GM19043 (cell line): ENCODE measurements at regions not wholly inside any gene's neighbourhood (a gene's known extent, or its start where the extent isn't known, plus 50 kb on each side); places are given as distances from the start of the nearest gene placed in this dataset.
"Not testable (repeated sequence)": the region's sequence is repeated elsewhere in the genome, so short reads cannot be mapped to it uniquely, and the experiment has no call there.

Experiments used
- ATAC-seq: cut with Tn5 transposase; IDR thresholded peaks from one replicate; pipeline ENCODE4 v1.9.1; 2021; ENCODE audit warnings: low read depth; ENCODE audit not compliant: unreplicated experiment

- no peak for ATAC-seq
These were observed 169.2 kb downstream of the LNPK start for GRCh38 chr2:175832866-175833265.

DNA sequence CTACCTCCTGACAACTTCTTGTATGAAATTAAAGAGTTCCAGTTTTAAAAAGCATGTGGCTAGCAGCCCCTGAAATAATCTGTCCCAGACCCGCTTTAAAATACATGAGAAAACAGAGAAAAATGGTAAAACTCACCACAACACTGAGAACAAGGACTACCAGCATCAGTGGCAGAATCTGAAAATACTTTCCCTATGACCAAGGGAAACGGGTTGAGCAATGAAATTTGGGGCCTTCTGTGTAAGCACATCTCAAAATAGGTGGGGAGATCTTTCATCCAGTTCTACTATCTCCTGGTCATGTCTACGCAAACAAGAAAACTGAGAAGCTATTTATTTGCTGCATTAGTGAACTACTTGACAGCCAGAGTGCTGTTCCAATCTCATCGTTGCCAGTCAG, 172.3 kb downstream of the LNPK start:
- ATAC-seq, result no peak

DNA sequence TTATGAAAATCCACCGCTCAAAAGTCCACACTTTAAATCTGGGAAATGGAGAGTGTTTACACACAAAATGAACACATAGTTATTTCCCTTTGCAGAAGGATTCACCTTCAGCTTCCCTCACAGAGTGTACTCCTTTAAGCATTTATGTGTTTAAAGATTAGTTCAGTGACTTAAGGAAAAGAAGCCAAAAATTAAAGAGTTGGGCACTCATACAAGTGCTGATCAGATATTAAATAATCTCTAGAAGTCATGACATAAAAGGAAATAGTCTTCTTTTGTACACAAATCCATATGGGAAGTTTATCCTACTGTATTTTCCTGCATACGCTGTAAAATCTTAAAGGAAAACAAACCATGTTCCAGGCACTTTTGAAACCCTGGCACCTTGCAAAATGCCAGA, 174.2 kb downstream of the LNPK start:
- no peak for ATAC-seq

- ATAC-seq, result no peak
These were observed 177.8 kb downstream of the LNPK start for GRCh38 chr2:175824243-175824642.

DNA sequence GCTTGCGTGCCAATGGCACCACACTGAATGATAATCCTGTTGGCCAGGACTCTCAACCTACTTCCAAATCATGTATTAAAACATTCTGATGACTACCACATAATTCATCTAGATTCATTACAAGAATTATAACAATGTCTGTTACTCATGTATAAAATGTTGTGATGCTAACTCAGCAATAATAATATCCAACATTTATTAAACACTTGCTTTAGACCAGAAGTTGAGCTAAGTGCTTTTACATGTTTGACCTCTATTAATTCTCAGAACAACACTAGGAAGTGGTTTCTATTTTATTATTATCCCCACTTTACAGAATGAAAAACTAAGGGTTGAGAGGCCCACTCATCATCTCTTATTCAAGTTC, 178.4 kb downstream of the LNPK start:
- no peak for ATAC-seq

DNA sequence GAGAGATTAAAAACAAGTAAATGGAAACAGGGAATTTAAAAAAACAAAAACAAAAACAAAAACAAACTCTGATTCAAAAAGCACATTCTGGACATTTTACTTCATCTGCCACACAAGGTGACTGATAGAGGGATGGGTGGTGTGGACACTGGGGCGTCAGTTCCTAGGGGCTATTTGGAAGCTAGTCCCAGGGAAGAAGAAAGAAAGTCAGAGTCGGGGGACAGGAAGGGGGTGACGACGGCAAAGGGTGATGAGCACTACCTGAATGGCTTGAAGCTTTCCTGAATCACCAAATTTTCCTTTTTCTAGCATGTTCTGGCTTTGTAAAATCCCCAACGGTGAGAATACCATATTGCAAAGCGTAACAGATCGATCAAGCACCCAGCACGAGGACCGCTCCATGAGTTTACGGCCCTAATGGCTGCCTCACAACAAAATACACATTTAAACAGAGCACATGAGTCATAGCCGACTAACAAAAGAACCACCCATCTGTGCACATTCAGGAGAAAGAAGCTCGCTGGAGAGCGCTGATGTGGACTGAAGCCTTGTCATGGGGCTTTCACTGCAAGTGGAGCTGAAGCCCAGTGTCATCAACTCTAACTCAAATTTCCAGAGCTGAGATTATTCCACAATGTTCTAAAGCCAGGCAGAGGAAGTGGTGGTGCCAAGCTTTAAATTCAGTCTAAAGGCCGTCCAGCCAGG, 178.9 kb downstream of the LNPK start:
- no peak for ATAC-seq

- ATAC-seq, result no peak
These were observed 184.8 kb downstream of the LNPK start for GRCh38 chr2:175817221-175817620.

DNA sequence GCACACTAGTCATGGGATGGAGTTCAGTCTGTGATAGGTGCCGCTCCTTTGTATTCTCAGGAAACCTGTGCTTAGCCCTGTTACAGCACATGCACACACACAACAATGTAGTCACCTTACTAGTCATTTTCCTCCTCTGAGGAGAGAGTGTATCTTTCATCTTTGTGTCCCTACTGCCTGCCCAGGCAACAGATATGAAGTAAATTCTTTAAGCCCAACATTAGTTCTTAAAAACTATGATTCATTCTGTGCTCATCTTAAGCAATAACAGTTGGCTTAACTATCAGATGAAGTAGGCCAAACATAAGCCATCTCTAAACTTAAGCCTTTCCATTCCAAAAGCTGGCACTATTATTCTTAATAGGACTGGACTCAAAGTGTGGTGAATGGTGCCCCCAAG, 186.5 kb downstream of the LNPK start:
- no peak for ATAC-seq

DNA sequence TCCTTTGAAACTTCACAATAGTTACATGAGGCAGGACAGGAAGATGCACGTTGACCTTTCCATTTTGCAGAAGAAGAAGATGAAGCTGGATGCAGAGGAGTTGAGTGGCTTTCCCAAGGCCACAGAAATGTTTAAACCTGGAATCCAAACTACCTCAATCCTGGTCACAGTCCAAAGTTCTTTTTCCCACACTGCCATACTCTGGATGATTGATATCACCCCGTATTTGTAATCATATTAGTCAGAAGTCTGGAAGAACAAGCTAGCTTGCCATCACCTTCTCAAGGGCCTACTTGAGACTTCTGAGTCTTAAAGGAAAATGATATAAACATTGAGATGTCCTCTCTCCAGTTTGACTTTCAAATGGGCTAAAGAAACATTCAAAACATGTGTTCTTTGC, 190.1 kb downstream of the LNPK start:
- no peak for ATAC-seq

DNA sequence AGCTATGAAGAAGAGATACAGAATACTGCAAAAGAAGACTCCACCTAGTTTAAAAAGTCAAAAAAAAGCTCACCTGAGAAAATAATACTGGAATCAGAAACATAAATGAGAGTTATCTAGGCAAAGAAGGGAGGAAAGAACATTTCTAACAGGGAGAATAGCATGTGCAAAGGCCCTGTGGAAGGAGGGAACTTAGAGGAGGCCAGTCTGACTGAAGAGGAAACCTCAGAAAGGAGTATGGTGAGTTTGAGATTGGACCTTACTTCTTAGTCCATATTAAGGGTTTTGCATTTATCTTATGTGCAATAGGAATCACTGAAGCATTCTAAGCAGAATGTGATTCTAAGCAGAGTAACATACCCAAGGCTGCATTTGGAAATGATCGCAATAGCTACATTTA, 193.2 kb downstream of the LNPK start:
- no peak for ATAC-seq

DNA sequence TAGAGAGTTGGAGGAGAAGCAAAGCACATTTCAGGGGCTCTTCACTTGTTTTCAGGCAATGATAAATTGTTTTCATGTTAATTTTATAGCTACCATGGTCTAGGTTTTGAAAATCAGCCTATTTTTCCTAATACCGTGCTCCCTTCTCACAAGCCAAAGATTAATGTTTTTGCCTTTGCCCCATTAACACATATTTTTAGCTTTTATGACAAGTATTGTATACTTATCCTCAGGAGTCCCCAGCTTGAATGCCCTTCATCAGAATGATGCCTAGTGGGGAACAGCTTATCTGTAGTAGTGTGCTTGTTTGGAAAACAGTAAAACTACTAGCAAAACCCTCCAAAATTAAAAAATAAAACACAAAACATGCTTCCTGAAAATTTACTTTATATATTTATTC, 194.0 kb downstream of the LNPK start:
- ATAC-seq, result no peak

- no peak for ATAC-seq
These were observed 194.8 kb downstream of the LNPK start for GRCh38 chr2:175807031-175807873.

DNA sequence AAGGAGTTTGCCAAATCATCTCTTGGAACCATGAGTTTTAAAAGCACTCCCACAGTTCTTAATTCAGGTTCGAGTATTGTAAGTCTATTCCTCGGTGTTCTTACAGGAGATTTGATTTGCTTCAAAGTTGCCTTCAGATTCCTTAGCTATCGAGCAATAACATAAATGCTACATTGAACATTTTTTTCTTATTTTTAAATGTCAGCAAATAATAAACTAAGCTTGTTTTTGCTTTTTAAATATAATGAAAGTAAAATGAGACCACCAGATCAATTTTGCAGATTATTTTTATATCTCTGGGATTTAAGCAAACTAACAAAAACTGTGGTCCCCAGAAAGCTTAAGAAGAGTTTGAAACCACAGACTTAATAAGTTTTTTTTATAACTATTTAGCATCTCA, 195.5 kb downstream of the LNPK start:
- ATAC-seq, result no peak

DNA sequence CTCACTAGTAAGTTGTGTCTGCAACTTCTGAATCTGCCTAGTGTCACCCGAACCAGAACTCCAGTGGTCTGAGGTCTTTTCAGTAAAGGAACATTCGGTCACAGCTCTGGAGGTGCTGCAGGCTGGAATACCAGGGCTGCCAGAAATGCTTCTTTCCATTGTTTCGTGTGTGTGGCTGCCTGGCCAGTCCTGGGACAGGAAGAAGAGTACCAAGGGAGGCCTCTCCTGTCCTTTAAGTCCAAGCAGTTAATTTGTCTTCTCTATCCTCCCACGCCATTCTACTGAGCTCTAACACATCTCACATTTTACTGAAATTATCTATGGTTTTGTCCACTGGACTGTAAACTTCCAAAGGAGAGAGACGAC, 196.0 kb downstream of the LNPK start:
- ATAC-seq, result no peak

GRCh38 chr2:175805442-175806124, 196.5 kb downstream of the LNPK start:
- no peak for ATAC-seq

- ATAC-seq, result no peak
These were observed 197.9 kb downstream of the LNPK start for GRCh38 chr2:175804122-175804521.

DNA sequence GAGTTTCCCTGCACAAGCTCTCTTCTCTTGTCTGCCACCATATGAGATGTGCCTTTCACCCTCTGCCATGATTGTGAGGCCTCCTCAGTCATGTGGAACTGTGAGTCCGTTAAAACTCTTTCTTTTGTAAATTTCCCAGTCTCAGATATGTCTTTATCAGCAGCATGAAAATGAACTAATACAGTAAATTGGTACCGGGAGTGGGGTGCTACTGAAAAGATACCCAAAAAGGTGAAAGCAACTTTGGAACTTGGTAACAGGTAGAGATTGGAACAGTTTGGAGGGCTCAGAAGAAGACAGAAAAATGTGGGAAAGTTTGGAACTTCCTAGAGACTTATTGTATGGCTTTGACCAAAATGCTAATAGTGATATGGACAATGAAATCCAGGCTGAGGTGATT, 205.6 kb downstream of the LNPK start:
- not testable (repeated sequence) for ATAC-seq

- no peak for ATAC-seq
These were observed 208.4 kb downstream of the LNPK start for GRCh38 chr2:175793648-175794047.

- ATAC-seq, result no peak
These were observed 209.2 kb downstream of the LNPK start for GRCh38 chr2:175792881-175793280.

DNA sequence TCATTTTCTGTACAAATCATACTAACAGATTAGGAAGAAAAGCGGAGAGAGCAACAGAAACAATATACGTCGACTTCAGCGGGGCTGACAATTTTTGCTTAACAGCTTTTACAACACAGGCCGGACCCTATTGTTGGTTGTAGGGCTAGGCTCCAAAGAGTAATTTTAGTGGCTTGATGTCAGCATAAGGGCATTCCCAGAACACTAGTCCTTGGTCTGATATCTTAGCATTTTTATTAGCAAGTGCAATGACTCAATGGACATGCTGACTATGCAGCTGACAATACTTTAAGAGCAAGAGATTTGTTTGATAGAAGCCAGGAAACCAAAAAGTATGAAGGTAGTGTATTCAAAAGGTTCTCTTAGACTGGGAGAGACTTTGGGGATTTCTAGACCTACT, 209.9 kb downstream of the LNPK start:
- ATAC-seq, result no peak

DNA sequence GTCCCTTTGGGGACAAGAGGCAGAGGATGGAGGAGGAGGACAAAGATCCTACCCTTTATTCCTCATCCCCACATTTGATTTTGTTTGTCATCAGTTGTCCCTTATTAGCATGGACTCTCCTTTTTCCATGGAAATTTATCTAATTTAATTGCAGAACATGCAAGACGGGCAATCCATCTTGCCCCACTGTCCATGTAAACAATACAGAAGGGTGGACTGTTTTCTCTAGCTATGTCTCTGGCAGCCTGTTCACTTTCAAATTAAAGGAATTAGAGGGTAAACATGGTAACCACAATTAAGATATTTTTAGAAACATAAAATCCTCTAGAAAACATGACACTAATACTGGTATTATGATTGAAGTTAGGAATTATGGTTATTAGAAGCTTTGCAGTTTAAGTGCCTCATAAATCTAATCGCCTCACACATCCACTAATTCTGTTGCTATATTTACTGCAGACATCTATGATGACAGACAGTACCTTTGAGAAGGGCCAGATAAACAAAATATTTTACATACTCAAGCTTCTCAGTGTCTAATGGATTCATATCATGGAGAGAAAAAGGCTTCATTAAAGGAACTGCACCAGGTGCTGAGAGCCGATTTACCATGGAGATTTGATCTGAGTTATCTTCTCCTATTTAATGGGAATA, 215.5 kb downstream of the LNPK start:
- ATAC-seq, result no peak
